ENCODE measurements at regions not wholly inside any gene's neighbourhood (a gene's known extent, or its start where the extent isn't known, plus 50 kb on each side); places are given as distances from the start of the nearest gene placed in this dataset.

- intact Hi-C loops (cut with DNase I), result no loop called here
- no peak for DNase-seq
Measured at GRCh38 chr4:176549161-176549865, 229.5 kb downstream of the SPCS3 start.

- intact Hi-C loops (cut with DNase I), result no loop called here
Measured at GRCh38 chr4:176558661-176559060, 234.1 kb downstream of the VEGFC start.

DNA sequence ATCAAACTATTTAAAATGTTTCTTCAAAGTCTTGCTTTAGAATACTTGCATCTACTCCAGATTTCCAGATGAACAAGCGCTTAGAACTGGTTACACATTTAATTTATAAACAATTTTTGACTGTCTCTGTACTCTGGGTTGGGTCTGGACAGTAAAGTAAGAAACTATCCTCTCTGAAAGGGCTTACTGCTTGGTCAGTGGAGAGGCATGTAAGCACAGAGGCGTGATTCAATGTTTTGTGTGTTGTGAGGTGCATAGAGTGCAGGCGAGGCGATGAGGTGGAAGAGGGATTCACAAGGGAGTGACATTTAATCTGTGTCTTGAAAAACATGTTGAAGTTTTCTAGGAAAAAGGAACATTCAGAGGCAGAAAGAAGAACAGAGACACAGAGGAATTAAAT is 231.4 kb downstream of the VEGFC start:
- DNase-seq, result no peak
- intact Hi-C loops (cut with DNase I), result no loop called here

More at GRCh38 chr4:176558661-176559060, 234.1 kb downstream of the VEGFC start:
- no peak for DNase-seq

GRCh38 chr4:176563591-176563990 is 229.1 kb downstream of the VEGFC start:
- peak in 8 of 42 donors; percentile 3 to 26 (median 14) for DNase-seq
- intact Hi-C loops (cut with DNase I), result no loop called here

- intact Hi-C loops (cut with DNase I), result no loop called here
Measured at GRCh38 chr4:176565049-176565448, 227.7 kb downstream of the VEGFC start.

DNA sequence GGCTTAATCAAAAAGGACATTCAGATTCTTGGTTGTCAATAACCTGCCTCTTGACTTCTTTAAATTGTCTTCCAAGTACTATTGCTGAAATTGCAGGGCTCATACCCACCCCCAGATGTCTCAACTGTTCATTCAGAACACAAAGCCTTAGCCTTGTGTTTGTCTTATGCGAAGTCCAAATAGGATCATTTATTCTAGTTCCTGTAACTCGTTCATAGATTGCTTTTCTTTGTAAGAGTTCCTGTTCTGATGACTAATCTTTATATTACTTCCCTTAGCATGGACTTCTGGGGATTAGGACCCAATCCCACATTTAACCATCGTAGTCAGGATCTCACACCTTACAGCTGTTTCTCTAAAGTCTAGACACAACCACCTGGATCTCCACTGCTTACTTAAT is 226.0 kb downstream of the VEGFC start:
- no peak for DNase-seq
- intact Hi-C loops (cut with DNase I), result no loop called here

More at GRCh38 chr4:176565049-176565448, 227.7 kb downstream of the VEGFC start:
- no peak for DNase-seq

- intact Hi-C loops (cut with DNase I), result no loop called here
Measured at GRCh38 chr4:176568238-176568637, 224.5 kb downstream of the VEGFC start.

DNA sequence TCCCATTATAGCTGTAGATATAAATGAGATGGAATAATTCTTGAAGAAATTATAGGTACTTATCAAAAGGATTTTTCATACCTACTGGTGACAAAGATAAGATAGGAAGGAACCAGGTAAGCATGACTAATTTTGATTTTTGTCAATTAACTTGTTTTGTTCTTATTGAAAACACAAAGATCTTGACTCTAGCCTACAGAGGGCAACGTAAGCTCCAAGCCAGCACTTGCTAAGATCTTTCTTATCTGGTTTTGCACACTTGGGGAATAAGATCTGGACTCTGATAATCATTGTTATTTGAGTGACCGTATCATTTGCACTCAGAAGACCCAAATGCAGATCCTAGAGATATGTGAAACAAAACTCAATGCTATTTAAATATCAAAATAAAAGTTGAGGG is 223.4 kb downstream of the VEGFC start:
- DNase-seq, result no peak
- intact Hi-C loops (cut with DNase I), result no loop called here

More at GRCh38 chr4:176568238-176568637, 224.5 kb downstream of the VEGFC start:
- no peak for DNase-seq

GRCh38 chr4:176571206-176571605 is 221.5 kb downstream of the VEGFC start:
- intact Hi-C loops (cut with DNase I), result no loop called here
- no peak for DNase-seq

- intact Hi-C loops (cut with DNase I), result no loop called here
- DNase-seq, result no peak
Measured at GRCh38 chr4:176575141-176575730, 217.5 kb downstream of the VEGFC start.

DNA sequence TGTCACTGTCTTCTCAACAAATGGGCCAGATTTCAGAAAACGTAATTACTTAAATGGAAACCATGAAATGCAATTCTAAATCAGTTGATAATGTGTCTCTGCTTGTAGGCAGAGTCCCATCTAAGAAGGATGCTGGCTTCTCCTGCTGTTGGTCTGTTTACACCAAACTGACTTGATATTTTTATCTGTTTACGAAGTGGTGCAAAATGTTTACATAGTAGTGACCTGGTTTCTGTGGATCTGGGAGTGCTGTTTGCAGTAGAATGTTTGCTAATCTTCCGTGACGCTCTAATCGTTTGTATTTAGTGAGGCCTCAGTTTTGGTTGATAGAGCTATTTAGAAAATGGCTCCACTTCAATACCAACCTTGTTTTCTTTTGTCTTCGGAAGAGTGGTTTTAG is 213.5 kb downstream of the VEGFC start:
- DNase-seq, result no peak
- intact Hi-C loops (cut with DNase I), result no loop called here

- intact Hi-C loops (cut with DNase I), result no loop called here
- DNase-seq, result no peak
Measured at GRCh38 chr4:176583278-176583677, 209.4 kb downstream of the VEGFC start.

- intact Hi-C loops (cut with DNase I), result no loop called here
- DNase-seq, result no peak
Measured at GRCh38 chr4:176584031-176584606, 208.6 kb downstream of the VEGFC start.

- DNase-seq, result no peak
- intact Hi-C loops (cut with DNase I), result no loop called here
Measured at GRCh38 chr4:176587920-176588319, 204.8 kb downstream of the VEGFC start.

DNA sequence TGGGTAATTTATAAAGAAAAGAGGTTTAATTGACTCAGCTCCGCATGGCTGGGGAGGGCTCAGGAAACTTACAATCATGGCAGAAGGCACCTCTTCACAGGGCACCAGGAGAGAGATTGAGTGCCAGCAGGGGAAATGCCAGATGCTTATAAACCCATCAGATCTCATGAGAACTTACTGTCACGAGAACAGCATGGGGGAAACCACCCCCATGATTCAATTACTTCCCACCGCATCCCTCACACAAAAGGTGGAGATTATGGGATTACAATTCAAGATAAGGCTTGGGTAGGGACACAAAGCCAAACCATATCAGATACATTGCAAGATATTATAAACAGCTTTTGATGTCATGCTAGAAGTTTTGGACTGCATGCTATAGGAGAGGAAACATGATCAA is 204.3 kb downstream of the VEGFC start:
- intact Hi-C loops (cut with DNase I), result no loop called here
- no peak for DNase-seq

GRCh38 chr4:176592976-176593670 is 199.6 kb downstream of the VEGFC start:
- intact Hi-C loops (cut with DNase I), result no loop called here
- no peak for DNase-seq

DNA sequence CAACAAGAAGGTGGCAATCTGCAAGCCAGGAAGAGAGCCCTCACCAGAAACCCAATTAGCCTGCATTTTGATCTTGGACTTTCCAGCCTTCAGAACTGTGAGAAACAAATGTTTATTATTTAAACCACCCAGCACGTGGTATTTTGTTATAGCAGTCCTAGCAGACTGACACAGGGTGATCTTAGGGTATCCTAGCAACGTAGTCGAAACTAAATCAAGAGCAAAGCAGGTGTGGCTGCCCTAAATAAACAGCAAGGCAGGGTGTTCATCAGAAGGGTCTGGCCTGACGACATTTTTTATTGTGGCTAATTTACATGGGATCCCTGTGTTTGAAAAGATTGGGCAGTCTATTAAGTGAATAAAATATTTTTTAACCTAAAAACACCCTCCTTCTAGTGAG is 198.8 kb downstream of the VEGFC start:
- intact Hi-C loops (cut with DNase I), result no loop called here
- DNase-seq, result no peak

DNA sequence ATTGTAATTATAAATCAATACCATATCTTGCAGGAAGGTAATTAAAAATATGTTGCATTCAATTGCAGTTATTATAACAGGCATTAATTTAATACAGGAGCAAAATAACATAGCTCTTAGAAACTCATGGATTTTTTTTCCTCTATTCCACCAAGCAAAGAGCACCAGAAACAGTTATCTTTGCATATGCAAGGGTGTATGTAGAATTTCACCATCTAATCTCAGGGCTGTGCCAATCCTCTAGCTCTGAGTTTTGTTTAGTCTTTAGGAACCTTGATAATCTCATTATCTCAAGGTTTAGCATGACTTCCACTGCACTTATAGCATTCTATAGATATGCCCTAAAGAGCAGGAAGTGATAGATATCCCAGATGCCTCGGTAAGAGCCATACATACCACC is 197.5 kb downstream of the VEGFC start:
- intact Hi-C loops (cut with DNase I), result no loop called here
- DNase-seq, result no peak

DNA sequence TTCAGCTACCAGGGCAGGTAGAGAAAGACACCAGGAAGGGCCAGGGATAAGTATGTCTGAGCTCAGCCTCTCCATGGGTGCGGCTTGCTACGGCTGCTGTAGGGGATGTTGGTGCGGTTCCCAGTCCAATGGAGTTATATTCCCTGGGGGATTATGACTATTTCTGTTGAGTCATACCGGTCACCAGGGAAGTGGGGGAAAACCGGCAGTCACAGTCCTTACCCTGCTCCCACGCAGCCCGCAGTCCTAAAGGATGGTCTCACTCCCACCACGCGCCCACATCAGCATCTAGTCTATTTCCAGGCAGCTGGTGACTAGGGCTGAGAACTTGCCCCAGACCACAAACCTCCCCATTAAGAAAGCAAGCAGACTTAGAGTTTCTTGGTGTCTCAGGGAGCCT is 191.6 kb downstream of the VEGFC start:
- no peak for DNase-seq
- intact Hi-C loops (cut with DNase I), result no loop called here

DNA sequence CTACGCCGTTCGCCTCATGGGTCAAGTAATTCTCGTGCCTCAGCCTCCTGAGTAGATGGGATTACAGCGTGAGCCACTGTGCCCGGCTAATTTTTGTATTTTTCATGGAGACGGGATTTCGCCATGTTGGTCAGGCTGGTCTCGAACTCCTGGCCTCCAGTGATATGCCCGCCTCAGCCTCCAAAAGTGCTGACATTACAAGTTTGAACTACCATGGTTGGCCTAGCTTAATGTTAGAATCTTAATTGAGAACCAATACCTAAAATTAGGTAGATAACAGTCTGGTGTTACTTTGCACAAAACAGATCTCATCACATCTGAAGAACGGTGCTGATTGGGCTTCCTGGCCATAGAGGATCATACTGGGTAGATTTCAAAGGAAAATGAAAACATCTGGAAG is 184.9 kb downstream of the VEGFC start:
- DNase-seq, result no peak
- intact Hi-C loops (cut with DNase I), result no loop called here
